A549 (cell line): ENCODE measurements at regions not wholly inside any gene's neighbourhood (a gene's known extent, or its start where the extent isn't known, plus 50 kb on each side); places are given as distances from the start of the nearest gene placed in this dataset.

Experiments used
- EP300 ChIP-seq, 2 experiments: fragments of >200 bp; sonication (Bioruptor Twin); formaldehyde crosslinking; IDR thresholded peaks; 2 replicates in 1 of 2; 3 replicates in 1 of 2; pipeline ENCODE4 v1.6.1; 2016 to 2017
- HMGXB4 ChIP-seq: fragments of 250-450 bp; sonication (Bioruptor Pico); IDR thresholded peaks from 2 replicates; pipeline ENCODE4 v1.5.0; 2021; ENCODE audit warnings: mild to moderate bottlenecking, moderate library complexity, borderline replicate concordance
- JUN ChIP-seq, 2 experiments: fragments of >200 bp; sonication (Bioruptor Twin); formaldehyde crosslinking; IDR thresholded peaks; 2 replicates in 1 of 2; 3 replicates in 1 of 2; pipeline ENCODE4 v1.6.1; 2016 to 2017
- MAFK ChIP-seq: fragments of 450-650 bp; IDR thresholded peaks from 2 replicates; pipeline ENCODE4 v1.6.1; 2014; ENCODE audit not compliant: partially characterized antibody
- POLR2A ChIP-seq: IDR thresholded peaks from 2 replicates; pipeline ENCODE4 v1.6.1; 2012; ENCODE audit warnings: mild to moderate bottlenecking, low read length
- RAD21 ChIP-seq, 2 experiments: fragments of >200 bp in 1 of 2; sonication (Bioruptor Twin) in 1 of 2; formaldehyde crosslinking in 1 of 2; IDR thresholded peaks in 1 of 2; conservative IDR thresholded peaks in 1 of 2; 2 replicates in 1 of 2; 3 replicates in 1 of 2; pipeline ENCODE4 v1.6.1; 2012 to 2018; ENCODE audit warnings: inconsistent platforms in 1 of 2
- RCOR1 ChIP-seq: fragments of 150-350 bp; IDR thresholded peaks from 2 replicates; pipeline ENCODE4 v1.6.1; 2014; ENCODE audit warnings: antibody characterized with exemption, low read length, low read depth
- SMC3 ChIP-seq: fragments of >200 bp; sonication (Bioruptor Twin); formaldehyde crosslinking; IDR thresholded peaks from 3 replicates; pipeline ENCODE4 v1.6.1; 2018; ENCODE audit warnings: inconsistent platforms
- TP53 ChIP-seq: fragments of 250-450 bp; sonication (Bioruptor Pico); IDR thresholded peaks from 2 replicates; pipeline ENCODE4 v1.5.0; 2021; ENCODE audit warnings: mild to moderate bottlenecking, moderate library complexity
- ZFP36 ChIP-seq: fragments of 450-650 bp; IDR thresholded peaks from 2 replicates; pipeline ENCODE4 v1.6.1; 2014; ENCODE audit warnings: borderline replicate concordance; ENCODE audit not compliant: partially characterized antibody
- TF ChIP-seq, protein P1 (sequence below): fragments of >200 bp; sonication (Bioruptor Twin); formaldehyde crosslinking; IDR thresholded peaks from 3 replicates; pipeline ENCODE4 v1.5.1; 2016

GRCh38 chr4:161132715-161133425 lies 1030.9 kb downstream of the FSTL5 start:
- TF ChIP-seq POLR2A (no peak), RCOR1 (no peak), JUN (IDR thresholded peaks at IDR 0.05) (no peak), MAFK (no peak), ZFP36 (no peak), HMGXB4 (CRISPR knock-in tag) (no peak), SMC3 (no peak), EP300 (IDR thresholded peaks at IDR 0.05) (no peak), RAD21 (conservative IDR thresholded peaks at IDR 0.05 in 1 of 2, IDR thresholded peaks at IDR 0.05 in 1 of 2) (no peak), TP53 (no peak)
- TF ChIP-seq, protein P1, sequence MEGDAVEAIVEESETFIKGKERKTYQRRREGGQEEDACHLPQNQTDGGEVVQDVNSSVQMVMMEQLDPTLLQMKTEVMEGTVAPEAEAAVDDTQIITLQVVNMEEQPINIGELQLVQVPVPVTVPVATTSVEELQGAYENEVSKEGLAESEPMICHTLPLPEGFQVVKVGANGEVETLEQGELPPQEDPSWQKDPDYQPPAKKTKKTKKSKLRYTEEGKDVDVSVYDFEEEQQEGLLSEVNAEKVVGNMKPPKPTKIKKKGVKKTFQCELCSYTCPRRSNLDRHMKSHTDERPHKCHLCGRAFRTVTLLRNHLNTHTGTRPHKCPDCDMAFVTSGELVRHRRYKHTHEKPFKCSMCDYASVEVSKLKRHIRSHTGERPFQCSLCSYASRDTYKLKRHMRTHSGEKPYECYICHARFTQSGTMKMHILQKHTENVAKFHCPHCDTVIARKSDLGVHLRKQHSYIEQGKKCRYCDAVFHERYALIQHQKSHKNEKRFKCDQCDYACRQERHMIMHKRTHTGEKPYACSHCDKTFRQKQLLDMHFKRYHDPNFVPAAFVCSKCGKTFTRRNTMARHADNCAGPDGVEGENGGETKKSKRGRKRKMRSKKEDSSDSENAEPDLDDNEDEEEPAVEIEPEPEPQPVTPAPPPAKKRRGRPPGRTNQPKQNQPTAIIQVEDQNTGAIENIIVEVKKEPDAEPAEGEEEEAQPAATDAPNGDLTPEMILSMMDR: no peak
